GM19438 (cell line): ENCODE measurements at regions not wholly inside any gene's neighbourhood (a gene's known extent, or its start where the extent isn't known, plus 50 kb on each side); places are given as distances from the start of the nearest gene placed in this dataset.
"Not testable (repeated sequence)": the region's sequence is repeated elsewhere in the genome, so short reads cannot be mapped to it uniquely, and the experiment has no call there.

Source experiments
- ATAC-seq: cut with Tn5 transposase; IDR thresholded peaks from one replicate; pipeline ENCODE4 v1.9.1; 2021; ENCODE audit warnings: low read depth; ENCODE audit not compliant: unreplicated experiment

- no peak for ATAC-seq
Measured at GRCh38 chr2:65921116-65921515, 488.7 kb upstream of the SPRED2 start.

GRCh38 chr2:65920659-65921058, 488.3 kb upstream of the SPRED2 start:
- ATAC-seq, result no peak

DNA sequence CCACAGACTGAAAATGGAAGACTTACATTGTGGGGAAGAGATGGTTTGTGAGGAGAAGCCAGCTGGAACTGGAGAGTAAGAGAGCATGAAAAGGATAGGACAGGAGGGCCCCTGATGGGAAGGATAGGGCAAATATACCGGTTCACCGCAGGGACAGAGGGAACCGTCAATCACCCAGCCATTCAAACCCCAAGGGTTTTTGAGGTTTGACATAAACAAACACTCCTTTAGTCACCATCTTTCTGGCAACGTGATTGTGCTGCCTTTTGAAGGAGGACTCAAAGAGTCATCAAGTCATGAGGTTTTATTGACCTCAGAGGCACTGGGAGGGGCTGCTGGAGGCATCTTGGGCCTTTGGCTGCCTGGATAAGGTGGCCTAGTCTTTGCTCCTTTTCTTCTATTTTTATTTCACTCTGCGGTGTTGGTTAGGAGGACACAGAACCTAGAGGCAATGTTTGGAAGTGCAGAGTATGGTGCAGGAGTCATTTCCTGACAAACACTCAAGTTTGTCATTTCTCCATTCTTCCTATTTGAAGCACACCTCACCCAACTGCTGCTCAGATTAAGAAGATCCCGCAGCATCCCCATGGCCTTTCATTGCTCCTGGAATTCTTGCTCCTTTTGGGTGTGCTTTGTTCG, 487.3 kb upstream of the SPRED2 start:
- no peak for ATAC-seq

DNA sequence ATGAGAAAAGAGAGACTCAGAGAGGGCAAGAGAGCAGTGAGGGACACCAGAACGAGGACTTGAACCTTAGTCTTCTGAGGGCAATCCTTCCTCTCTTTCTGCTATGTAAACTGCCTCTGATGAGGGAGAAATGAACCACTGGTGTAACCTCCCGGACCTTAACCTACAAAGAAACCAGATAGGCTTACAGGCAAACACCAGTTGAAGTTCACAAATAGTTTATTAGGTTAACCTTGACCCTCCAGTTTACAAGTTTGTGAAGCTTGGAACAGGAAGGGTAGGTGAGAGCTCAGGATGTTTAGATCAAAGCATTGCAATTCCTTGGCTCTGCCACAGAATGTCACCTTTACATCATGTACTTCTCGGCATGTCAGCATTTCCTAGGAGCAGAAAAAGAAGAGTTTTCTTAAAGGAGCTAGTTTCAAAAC, 486.4 kb upstream of the SPRED2 start:
- no peak for ATAC-seq

DNA sequence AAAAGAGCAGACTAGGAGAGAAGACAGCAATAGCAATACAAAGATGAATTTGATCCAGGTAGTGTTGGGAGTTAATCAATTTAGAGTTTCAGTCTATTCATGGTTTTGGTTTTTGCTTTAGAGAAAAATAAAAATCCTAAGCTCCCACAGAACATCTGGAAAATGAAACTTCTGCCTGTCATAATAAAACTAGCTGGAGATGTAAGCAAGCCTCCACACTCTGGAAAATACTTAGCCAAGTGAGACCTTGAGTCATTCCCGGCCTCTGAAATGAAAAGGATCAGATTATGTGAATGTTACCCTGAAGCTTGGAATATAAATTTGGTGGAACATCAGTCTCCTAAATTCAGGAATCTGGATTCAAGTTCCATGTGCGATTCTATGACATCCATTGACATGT, 485.6 kb upstream of the SPRED2 start:
- ATAC-seq, result no peak

DNA sequence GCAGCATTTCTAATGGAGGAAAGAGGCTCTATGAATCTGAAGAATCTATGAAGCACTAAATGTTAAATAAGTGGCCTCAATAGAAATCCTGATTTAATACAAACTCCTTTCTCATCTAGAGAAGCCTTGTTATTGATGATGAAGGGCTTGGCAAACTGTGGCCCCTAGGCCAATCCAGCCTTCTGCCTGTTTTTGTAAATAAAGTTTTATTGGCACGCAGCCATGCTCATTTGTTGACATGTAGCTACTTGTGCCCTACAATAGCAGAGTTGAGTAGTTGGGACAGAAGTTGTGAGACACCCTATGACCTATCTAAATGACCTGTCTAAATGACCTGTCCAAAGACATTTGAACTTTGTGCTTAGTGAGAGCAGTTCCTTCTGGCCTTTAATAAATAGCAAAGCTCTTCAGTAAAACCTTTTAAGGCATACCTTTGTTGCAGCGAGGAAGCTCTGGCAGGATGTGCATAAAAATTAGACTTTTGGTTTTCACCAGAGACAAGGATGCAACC, 484.4 kb upstream of the SPRED2 start:
- ATAC-seq, result no peak

GRCh38 chr2:65916177-65916576, 483.8 kb upstream of the SPRED2 start:
- no peak for ATAC-seq

GRCh38 chr2:65915273-65915672, 482.9 kb upstream of the SPRED2 start:
- ATAC-seq, result no peak

- no peak for ATAC-seq
Measured at GRCh38 chr2:65914244-65914786, 481.9 kb upstream of the SPRED2 start.

DNA sequence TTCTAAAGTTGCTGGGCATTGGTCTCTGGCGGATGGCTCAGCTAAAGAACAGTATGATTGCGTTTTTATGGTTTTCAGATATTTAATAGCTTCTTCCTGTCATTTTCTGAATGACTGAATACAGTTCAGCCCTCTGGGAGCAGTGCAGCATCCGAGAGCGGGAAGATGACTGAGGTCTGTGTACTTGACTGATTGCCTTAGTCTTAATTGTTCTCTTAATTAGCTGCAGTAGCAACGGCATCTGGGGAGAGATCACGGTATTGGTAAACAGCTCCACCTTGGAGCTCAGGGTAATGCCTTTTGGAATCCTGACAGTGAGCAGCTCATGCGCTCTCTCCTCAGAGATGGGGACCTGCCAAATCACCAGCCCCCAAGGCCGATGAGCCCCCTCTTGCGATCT, 481.4 kb upstream of the SPRED2 start:
- ATAC-seq, result no peak

GRCh38 chr2:65901756-65902155, 469.4 kb upstream of the SPRED2 start:
- no peak for ATAC-seq

- ATAC-seq, result no peak
Measured at GRCh38 chr2:65896446-65896845, 464.0 kb upstream of the SPRED2 start.

GRCh38 chr2:65890131-65890530, 457.7 kb upstream of the SPRED2 start:
- not testable (repeated sequence) for ATAC-seq

GRCh38 chr2:65885266-65885665, 452.9 kb upstream of the SPRED2 start:
- ATAC-seq, result no peak

GRCh38 chr2:65881592-65881991, 449.2 kb upstream of the SPRED2 start:
- ATAC-seq, result no peak

DNA sequence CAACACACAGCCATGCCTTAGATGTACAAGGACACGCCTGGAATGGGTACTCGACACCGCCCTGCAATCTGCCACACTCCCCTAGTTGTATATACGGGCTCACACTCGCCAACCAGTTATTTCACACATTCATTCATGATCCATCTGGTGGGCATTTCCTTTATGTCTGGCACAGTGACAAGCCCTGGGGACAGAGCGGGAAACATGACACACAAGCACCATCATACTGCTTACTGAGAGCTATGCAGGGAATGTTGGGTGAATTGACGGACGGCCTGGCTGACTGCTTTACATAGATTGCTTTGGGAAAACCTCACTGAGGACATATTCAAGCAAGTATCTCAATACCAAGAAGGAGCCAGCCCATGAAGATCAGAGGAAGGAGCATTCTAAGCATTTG, 448.0 kb upstream of the SPRED2 start:
- ATAC-seq, result no peak

DNA sequence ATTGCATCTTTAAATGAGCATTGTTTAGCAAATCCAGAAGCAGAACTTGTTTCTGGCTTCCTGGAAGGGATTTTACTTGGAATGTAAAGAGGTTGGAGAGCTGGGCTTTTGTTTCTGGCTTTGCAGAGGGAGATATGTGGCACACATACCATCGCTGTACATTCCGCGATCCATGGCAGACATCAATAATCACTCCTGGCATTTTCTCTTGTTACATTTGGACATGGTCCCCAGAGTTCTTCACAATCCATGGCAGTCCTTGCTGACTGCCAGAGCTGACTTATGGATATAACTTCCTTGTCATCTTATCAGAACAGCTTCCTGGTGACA, 445.6 kb upstream of the SPRED2 start:
- no peak for ATAC-seq

DNA sequence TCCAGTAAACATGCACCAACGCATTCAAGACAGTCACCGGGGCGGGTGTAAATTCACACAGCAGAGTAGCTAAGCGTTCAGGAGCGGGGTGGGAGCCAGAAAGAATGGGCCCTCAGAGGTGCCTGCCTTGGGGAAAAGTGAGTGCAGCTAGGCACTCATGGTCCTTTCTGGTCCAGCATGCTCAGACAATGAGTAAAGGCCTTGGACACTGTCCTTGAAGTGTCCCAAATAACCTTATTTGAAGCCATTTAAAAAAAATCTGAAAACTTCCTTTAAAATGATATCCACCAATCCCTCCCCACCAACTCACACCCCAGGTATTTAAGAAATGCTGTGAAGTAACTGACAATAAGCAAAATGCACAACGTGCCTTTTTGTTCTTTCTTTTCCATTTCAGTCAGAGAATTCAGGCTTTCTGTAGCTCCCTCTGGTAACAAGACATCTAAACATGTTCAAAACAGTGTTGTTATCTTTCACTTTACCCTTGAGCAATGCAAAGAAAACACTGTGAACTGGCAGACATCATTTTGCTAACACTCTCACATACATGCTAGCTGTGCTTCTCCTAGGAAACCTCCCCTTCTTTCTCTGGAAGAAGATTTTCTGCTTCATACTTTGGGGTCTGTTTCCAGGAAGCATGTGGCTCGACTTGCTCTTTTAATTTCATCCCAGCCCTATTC, 445.1 kb upstream of the SPRED2 start:
- no peak for ATAC-seq

DNA sequence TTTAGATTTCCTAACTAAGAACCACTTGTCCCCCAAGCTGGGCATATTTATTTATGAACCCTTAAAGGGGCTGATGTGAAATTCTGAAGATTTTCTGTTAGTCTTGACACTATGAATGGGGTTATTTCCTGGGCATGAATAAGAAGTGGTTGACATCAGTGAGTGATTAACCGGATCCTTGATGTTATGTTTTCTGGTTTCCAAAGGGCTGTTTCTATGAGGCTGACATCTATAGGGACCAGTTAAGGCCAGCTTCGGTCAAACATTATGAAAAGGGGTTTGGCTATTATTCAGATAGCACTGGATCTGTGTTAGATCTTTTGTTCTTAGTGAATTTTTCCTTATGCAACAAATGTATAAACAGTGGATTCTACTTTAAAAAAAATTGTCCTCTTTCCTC, 443.7 kb upstream of the SPRED2 start:
- ATAC-seq, result no peak

DNA sequence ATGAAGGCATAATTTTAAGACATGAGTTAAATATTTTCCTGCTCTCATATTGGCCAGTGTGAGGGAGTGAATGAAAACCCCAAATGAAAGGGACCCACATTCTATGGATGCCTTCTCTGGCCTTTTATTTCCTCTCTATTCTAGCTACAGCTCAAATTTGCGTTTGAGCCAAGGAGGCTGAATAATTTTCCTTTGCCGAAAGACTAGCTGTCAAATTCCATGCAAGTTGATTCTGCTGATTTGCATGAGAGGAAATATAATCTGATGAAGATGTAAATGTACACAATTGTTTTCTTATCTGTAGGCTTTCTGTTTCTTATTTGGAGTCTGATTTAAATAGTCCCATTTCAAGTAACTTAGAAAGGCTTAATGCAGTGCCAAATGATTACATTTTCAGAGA, 438.4 kb upstream of the SPRED2 start:
- no peak for ATAC-seq

GRCh38 chr2:65869296-65869695, 436.9 kb upstream of the SPRED2 start:
- no peak for ATAC-seq

DNA sequence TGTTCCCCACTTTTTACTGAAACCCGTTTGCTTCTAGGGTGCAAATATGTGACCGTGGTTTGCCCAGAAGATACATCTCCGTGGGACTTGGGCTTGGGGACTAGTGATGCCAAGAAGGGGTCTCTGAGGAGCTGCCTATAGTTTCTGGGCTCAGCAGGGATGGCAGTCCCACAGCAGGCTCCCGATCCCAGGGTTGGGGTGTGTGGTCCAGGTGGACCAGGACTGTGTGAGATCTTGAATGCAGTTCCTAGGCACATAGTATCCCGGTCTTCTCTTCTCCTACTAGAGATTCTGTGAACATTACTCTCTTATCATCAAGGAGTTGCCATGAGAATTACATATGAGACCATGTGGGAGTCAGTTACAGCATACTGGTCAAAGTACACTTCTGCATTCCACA, 435.8 kb upstream of the SPRED2 start:
- no peak for ATAC-seq
